ENCODE measurements at regions not wholly inside any gene's neighbourhood (a gene's known extent, or its start where the extent isn't known, plus 50 kb on each side); places are given as distances from the start of the nearest gene placed in this dataset.

DNA sequence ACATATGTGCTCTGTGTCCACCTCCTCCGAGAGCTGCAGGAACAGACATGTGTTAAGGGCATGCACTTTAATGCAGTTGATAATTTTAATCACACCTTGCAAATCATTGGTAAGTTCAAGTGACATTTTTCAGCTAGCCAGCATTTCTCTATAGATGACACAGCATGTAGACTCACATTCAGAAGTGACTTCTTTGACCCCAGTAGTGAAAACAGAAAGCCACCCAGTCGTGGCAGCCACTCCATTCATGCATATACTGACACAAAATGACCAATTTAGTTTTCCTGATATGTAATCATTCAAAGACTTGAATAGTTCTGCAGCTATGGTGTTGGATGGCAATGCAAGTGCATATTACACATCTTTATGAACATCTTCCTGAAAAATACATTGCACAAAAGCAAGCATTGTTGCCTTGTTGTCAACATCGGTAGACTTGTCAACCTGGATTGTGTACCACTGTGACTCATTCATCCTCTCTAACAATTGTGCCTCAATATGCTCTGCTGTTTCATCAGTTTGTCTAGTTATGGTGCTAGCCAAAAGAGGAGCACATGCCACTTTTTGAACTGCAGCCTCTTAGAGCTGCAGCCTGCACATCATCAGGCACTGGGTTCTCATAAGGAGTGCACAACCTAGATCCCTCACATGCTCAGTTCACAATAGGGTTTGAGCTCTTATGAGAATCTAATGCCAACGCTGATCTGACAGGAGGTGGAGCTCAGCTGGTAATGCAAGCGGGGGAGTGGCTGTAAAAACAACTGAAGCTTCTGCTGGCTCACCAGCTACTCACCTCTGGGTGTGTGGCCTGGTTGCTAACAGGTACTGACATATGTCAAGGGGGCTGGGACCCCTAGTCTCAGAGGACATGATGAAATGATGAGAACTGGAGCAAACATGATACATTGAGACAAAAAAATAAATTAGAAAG lies 622.0 kb downstream of the PYDC2 start:
- TF ChIP-seq EZH2phosphoT487 (IDR thresholded peaks at IDR 0.05; ENCODE audit: low read depth) (no peak), CTCF (IDR thresholded peaks at IDR 0.05; ENCODE audit: low read depth, low read length) (no peak)
- H3K9ac ChIP-seq (ENCODE audit: low read length), result no peak overlapping the region
- H3K4me1 ChIP-seq (ENCODE audit: low read length), result peaks cover 21% of the 10 kb centered on the region
- H2AFZ ChIP-seq (ENCODE audit: low read depth, low read length), result no peak overlapping the region
- H3K4me2 ChIP-seq (ENCODE audit: low read length), result peak overlapping the region; percentile 32; the same call in 1 of the 2 replicates
- no peaks in the 10 kb centered on the region for H3K79me2 ChIP-seq (ENCODE audit: low read length)
- H4K20me1 ChIP-seq (ENCODE audit: insufficient read depth, low read length), result no peaks in the 10 kb centered on the region
- H3K9me3 ChIP-seq (ENCODE audit: insufficient read depth, low read length), result no peaks in the 10 kb centered on the region
- peak overlapping the region; percentile 24; the same call in 1 of the 2 replicates for H3K27ac ChIP-seq (ENCODE audit: low read length)
- H3K4me3 ChIP-seq (ENCODE audit: low read length), result no peak overlapping the region
- no peaks in the 10 kb centered on the region for H3K36me3 ChIP-seq (replicated peaks; ENCODE audit: low read depth, low read length)
- H3K27me3 ChIP-seq (ENCODE audit: low read depth, low read length), result no peaks in the 10 kb centered on the region

Data from OCI-LY3 (cell line).